ENCODE measurements at regions not wholly inside any gene's neighbourhood (a gene's known extent, or its start where the extent isn't known, plus 50 kb on each side); places are given as distances from the start of the nearest gene placed in this dataset.

DNA sequence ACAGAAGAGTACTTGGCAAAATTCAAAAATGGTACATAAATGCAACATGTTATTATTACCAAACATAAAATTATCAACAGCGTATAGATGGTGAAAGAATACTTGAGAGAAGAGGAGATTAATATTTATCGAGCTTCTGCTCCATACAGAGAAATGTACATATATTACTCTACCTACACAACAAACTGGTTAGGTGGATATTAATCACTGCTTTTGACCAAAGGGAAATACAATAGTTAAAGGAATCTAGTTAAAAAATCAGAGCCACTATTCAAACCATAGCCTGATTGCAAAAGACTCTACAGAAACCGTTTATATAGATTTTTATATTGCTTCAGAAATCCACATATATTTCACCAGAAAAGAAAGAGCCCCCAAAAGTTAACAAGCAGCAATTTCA lies 379.3 kb upstream of the PRMT6 start:
- TF ChIP-seq POLR2A (IDR thresholded peaks at IDR 0.05; ENCODE audit: extremely low read depth, insufficient read length) (no peak), MYC (IDR thresholded peaks at IDR 0.05; ENCODE audit: low read depth, low read length) (no peak)
- TF ChIP-seq, protein P1, sequence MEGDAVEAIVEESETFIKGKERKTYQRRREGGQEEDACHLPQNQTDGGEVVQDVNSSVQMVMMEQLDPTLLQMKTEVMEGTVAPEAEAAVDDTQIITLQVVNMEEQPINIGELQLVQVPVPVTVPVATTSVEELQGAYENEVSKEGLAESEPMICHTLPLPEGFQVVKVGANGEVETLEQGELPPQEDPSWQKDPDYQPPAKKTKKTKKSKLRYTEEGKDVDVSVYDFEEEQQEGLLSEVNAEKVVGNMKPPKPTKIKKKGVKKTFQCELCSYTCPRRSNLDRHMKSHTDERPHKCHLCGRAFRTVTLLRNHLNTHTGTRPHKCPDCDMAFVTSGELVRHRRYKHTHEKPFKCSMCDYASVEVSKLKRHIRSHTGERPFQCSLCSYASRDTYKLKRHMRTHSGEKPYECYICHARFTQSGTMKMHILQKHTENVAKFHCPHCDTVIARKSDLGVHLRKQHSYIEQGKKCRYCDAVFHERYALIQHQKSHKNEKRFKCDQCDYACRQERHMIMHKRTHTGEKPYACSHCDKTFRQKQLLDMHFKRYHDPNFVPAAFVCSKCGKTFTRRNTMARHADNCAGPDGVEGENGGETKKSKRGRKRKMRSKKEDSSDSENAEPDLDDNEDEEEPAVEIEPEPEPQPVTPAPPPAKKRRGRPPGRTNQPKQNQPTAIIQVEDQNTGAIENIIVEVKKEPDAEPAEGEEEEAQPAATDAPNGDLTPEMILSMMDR (IDR thresholded peaks at IDR 0.05; ENCODE audit: low read depth, low read length), result no peak
- TF ChIP-seq, protein P2, sequence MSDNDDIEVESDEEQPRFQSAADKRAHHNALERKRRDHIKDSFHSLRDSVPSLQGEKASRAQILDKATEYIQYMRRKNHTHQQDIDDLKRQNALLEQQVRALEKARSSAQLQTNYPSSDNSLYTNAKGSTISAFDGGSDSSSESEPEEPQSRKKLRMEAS (IDR thresholded peaks at IDR 0.05; ENCODE audit: low read depth, low read length), result no peak
